ENCODE measurements at regions not wholly inside any gene's neighbourhood (a gene's known extent, or its start where the extent isn't known, plus 50 kb on each side); places are given as distances from the start of the nearest gene placed in this dataset.
"Not testable (repeated sequence)": the region's sequence is repeated elsewhere in the genome, so short reads cannot be mapped to it uniquely, and the experiment has no call there.

DNA sequence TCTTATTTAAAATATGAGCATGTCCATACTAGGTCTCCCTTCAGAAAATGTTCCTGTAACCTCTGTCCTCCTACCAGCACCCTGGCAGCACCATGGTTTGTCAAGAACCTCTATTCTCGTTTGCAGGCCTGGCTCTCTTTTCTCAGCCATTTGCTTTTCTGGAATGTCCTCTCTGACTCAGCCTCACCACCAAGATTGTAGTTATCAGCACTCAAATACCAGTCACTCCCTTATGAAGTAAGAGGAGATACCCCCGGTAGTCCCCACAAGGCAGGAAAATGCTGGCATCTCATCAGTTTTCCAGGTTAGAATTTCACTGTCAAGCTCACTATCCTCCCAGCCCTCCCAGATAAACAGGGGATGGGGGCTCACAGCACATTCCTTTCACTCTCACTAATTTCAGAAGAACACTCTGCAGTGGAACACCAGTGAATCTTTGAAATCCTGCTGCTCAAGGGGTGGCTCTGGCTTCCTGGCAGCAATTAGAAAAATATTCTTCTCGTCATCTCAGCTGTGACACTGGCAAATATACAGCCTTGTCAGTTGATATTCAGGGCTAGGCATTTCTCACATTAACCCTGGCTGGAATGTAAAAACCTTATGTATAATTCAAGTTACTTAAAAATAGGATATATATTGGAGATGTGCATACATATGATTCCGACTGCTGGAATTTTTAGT is 129.2 kb downstream of the TBX18 start:
- no peak for TF ChIP-seq CTCF (IDR thresholded peaks at IDR 0.05)

GRCh38 chr6:84633771-84634170 is 130.6 kb downstream of the TBX18 start:
- no peaks in the 10 kb centered on the region for H3K4me1 ChIP-seq
- TF ChIP-seq CTCF (IDR thresholded peaks at IDR 0.05), result no peak

More for the DNA sequence above, 129.2 kb downstream of the TBX18 start:
- Histone ChIP-seq H3K36me3 (no peaks in the 10 kb centered on the region), H3K4me3 (no peak overlapping the region), H3K27me3 (no peaks in the 10 kb centered on the region), H3K4me1 (no peaks in the 10 kb centered on the region), H3K9ac (ENCODE audit: low read depth in 2 of 2, low read length in 2 of 2) (no peak overlapping the region), H3K27ac (no peak overlapping the region), H3K9me3 (no peaks in the 10 kb centered on the region)
- no peak for DNase-seq
- intact Hi-C loops (cut with DNase I), result no loop called here

DNA sequence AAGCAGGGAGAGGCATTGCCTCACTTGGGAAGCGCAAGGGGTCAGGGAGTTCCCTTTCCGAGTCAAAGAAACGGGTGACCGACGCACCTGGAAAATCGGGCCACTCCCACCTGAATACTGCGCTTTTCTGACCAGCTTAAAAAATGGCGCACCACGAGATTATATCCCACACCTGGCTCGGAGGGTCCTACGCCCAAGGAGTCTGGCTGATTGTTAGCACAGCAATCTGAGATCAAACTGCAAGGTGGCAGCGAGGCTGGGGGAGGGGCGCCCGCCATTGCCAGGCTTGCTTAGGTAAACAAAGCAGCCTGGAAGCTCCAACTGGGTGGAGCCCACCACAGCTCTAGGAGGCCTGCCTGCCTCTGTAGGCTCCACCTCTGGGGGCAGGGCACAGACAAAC is 137.9 kb downstream of the TBX18 start:
- H3K9me3 ChIP-seq; intact Hi-C loops (cut with DNase I); H3K27ac ChIP-seq; H3K4me1 ChIP-seq; H3K36me3 ChIP-seq; H3K27me3 ChIP-seq; DNase-seq; H3K9ac ChIP-seq (ENCODE audit: low read depth in 2 of 2, low read length in 2 of 2); H3K4me3 ChIP-seq: not testable (repeated sequence)

More at GRCh38 chr6:84633771-84634170, 130.6 kb downstream of the TBX18 start:
- Histone ChIP-seq H3K9me3 (no peaks in the 10 kb centered on the region), H3K4me3 (no peak overlapping the region), H3K36me3 (no peaks in the 10 kb centered on the region), H3K9ac (ENCODE audit: low read depth in 2 of 2, low read length in 2 of 2) (no peak overlapping the region), H3K27me3 (no peaks in the 10 kb centered on the region), H3K27ac (no peak overlapping the region)
- intact Hi-C loops (cut with DNase I), result no loop called here
- DNase-seq, result no peak

DNA sequence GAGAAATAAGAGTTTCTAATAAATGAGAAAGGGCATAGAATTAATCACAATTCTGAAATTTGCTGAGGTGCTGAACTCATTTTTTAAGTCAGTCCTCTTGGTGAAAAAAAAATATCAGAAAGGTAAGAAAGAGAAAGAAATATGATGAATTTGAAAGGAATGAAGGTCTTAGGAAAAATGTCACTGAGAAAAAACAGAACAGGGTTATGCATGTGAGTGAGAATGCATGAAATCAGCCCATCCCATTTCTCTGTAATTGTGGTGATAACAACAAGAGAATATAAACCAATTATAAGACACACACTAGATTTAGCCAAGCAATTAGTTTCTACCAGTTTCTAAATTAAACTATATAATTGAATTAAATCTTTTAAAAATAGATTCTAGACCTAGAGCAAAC is 138.9 kb downstream of the TBX18 start:
- no peaks in the 10 kb centered on the region for H3K9me3 ChIP-seq
- DNase-seq, result no peak
- no peaks in the 10 kb centered on the region for H3K36me3 ChIP-seq
- no peaks in the 10 kb centered on the region for H3K27me3 ChIP-seq
- TF ChIP-seq CTCF (IDR thresholded peaks at IDR 0.05), result no peak
- H3K27ac ChIP-seq, result no peak overlapping the region
- no peaks in the 10 kb centered on the region for H3K4me1 ChIP-seq
- no peak overlapping the region for H3K9ac ChIP-seq (ENCODE audit: low read depth in 2 of 2, low read length in 2 of 2)
- intact Hi-C loops (cut with DNase I), result no loop called here
- no peak overlapping the region for H3K4me3 ChIP-seq

- no peak for TF ChIP-seq CTCF (IDR thresholded peaks at IDR 0.05)
- no peaks in the 10 kb centered on the region for H3K4me1 ChIP-seq
- no peaks in the 10 kb centered on the region for H3K9me3 ChIP-seq
- DNase-seq, result no peak
- no peak overlapping the region for H3K27ac ChIP-seq
- H3K27me3 ChIP-seq, result no peaks in the 10 kb centered on the region
- intact Hi-C loops (cut with DNase I), result no loop called here
- no peak overlapping the region for H3K4me3 ChIP-seq
- no peaks in the 10 kb centered on the region for H3K36me3 ChIP-seq
- H3K9ac ChIP-seq (ENCODE audit: low read depth in 2 of 2, low read length in 2 of 2), result no peak overlapping the region
Measured at GRCh38 chr6:84623956-84624680, 140.3 kb downstream of the TBX18 start.

DNA sequence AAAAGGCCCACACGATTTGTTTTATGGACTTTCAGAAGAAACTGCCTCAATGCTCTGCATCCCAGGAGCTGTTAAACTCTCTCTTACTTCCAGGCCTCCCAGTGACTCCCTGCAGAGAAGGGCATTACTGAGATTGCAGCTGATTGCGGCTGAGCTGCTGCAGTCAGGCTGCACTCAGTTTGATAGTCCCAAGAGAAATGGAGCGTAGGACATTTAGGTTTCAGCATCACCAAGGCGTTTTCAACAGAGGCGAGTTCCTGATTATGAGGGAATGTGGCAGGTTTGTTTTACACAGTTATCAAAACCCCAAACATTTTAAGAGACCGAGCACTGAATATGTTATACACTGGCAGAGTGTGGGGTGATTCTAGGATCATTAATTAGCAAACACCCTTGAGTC is 145.6 kb downstream of the TBX18 start:
- Histone ChIP-seq H3K9ac (ENCODE audit: low read depth in 2 of 2, low read length in 2 of 2) (no peak overlapping the region), H3K4me1 (no peaks in the 10 kb centered on the region), H3K9me3 (no peaks in the 10 kb centered on the region), H3K27me3 (no peaks in the 10 kb centered on the region), H3K4me3 (no peak overlapping the region), H3K36me3 (no peaks in the 10 kb centered on the region), H3K27ac (no peak overlapping the region)
- TF ChIP-seq CTCF (IDR thresholded peaks at IDR 0.05), result no peak
- DNase-seq, result no peak
- intact Hi-C loops (cut with DNase I), result no loop called here
